Neural cell (in vitro differentiated cells): ENCODE measurements at regions not wholly inside any gene's neighbourhood (a gene's known extent, or its start where the extent isn't known, plus 50 kb on each side); places are given as distances from the start of the nearest gene placed in this dataset.

Experiments used
- H2AFZ ChIP-seq: fragments of 200-600, 300-800 bp; sonication (generic), shearing (Covaris generic); 2 replicates; pipeline ENCODE4 v1.6.0; 2014; ENCODE audit warnings: low read depth, mild to moderate bottlenecking, antibody characterized with exemption, low read length, moderate library complexity
- H3F3A ChIP-seq: fragments of 200-600 bp; shearing (Covaris generic); 2 replicates; pipeline ENCODE4 v1.6.1; 2016; ENCODE audit warnings: mild to moderate bottlenecking, moderate library complexity, mixed read lengths, antibody characterized with exemption, low read length; ENCODE audit not compliant: insufficient read depth, poor library complexity, severe bottlenecking
- H3K27ac ChIP-seq: fragments of 200-600, 300-800 bp; sonication (generic), shearing (Covaris generic); 2 replicates; pipeline ENCODE4 v1.5.1; 2014; ENCODE audit warnings: mild to moderate bottlenecking, low read length, moderate library complexity
- H3K27me3 ChIP-seq: fragments of 300-800, 200-600 bp; sonication (generic), shearing (Covaris generic); 2 replicates; pipeline ENCODE4 v1.6.0; 2014; ENCODE audit warnings: mild to moderate bottlenecking, low read depth, low read length, moderate library complexity; ENCODE audit not compliant: insufficient read depth
- H3K36me3 ChIP-seq: fragments of 300-800, 200-600 bp; sonication (generic), shearing (Covaris generic); 2 replicates; pipeline ENCODE4 v1.5.1; 2014; ENCODE audit warnings: mild to moderate bottlenecking, antibody characterized with exemption, low read length, moderate library complexity; ENCODE audit not compliant: insufficient read depth
- H3K4me2 ChIP-seq: fragments of 300-800, 200-600 bp; sonication (generic), shearing (Covaris generic); 2 replicates; pipeline ENCODE4 v1.6.0; 2014; ENCODE audit warnings: mild to moderate bottlenecking, low read length
- H3K4me3 ChIP-seq: fragments of 300-800, 200-600 bp; sonication (generic), shearing (Covaris generic); 2 replicates; pipeline ENCODE4 v1.5.1; 2014; ENCODE audit warnings: mild to moderate bottlenecking, low read length, moderate library complexity
- H3K79me2 ChIP-seq: fragments of 200-600 bp; shearing (Covaris generic); replicated peaks from 2 replicates; pipeline ENCODE4 v1.6.0; 2014; ENCODE audit warnings: mild to moderate bottlenecking, low read length, moderate library complexity; ENCODE audit not compliant: insufficient read depth
- H3K9ac ChIP-seq: fragments of 300-800, 200-600 bp; sonication (generic), shearing (Covaris generic); 2 replicates; pipeline ENCODE4 v1.6.1; 2016; ENCODE audit warnings: mild to moderate bottlenecking, low read length, mixed read lengths
- H3K9me2 ChIP-seq: fragments of 200-600 bp; shearing (Covaris generic); 2 replicates; pipeline ENCODE4 v1.6.1; 2016; ENCODE audit warnings: mild to moderate bottlenecking, low read length, mixed read lengths; ENCODE audit not compliant: insufficient read depth
- H3K9me3 ChIP-seq: fragments of 200-600, 300-800 bp; sonication (generic), shearing (Covaris generic); 2 replicates; pipeline ENCODE4 v1.6.1; 2016; ENCODE audit warnings: mild to moderate bottlenecking, mixed run types, low read length, moderate library complexity, mixed read lengths
- H4K20me1 ChIP-seq: fragments of 200-600 bp; shearing (Covaris generic); 2 replicates; pipeline ENCODE4 v1.6.1; 2016; ENCODE audit warnings: mild to moderate bottlenecking, mixed run types; ENCODE audit not compliant: insufficient read depth
- EP300 ChIP-seq: fragments of 450-650 bp; conservative IDR thresholded peaks from 2 replicates; pipeline ENCODE4 v1.6.1; 2014; ENCODE audit warnings: antibody characterized with exemption, mild to moderate bottlenecking, moderate library complexity; ENCODE audit not compliant: poor library complexity, severe bottlenecking
- EZH2 ChIP-seq: fragments of 200-600, 300-800 bp; shearing (Covaris generic), sonication (generic); IDR thresholded peaks from 2 replicates; pipeline ENCODE4 v1.6.1; 2014; ENCODE audit warnings: antibody characterized with exemption, low read length, borderline replicate concordance, mild to moderate bottlenecking; ENCODE audit not compliant: insufficient read depth, poor library complexity, severe bottlenecking
- MXI1 ChIP-seq: fragments of 450-650 bp; conservative IDR thresholded peaks from 2 replicates; pipeline ENCODE4 v1.6.1; 2014; ENCODE audit warnings: antibody characterized with exemption, mild to moderate bottlenecking; ENCODE audit not compliant: poor library complexity, severe bottlenecking
- POLR2AphosphoS5 ChIP-seq: IDR thresholded peaks from 2 replicates; pipeline ENCODE4 v1.6.1; 2012
- RAD21 ChIP-seq: fragments of 450-650 bp; conservative IDR thresholded peaks from 2 replicates; pipeline ENCODE4 v1.6.1; 2014; ENCODE audit warnings: antibody characterized with exemption, mild to moderate bottlenecking, moderate library complexity
- SMC3 ChIP-seq: fragments of 450-650 bp; conservative IDR thresholded peaks from 2 replicates; pipeline ENCODE4 v1.6.1; 2014; ENCODE audit warnings: antibody characterized with exemption, mild to moderate bottlenecking, moderate library complexity; ENCODE audit not compliant: poor library complexity
- TAF1 ChIP-seq: IDR thresholded peaks from 2 replicates; pipeline ENCODE4 v1.6.1; 2012; ENCODE audit warnings: low read depth
- TF ChIP-seq, protein P1 (sequence below): fragments of 450-650 bp; IDR thresholded peaks from 2 replicates; pipeline ENCODE4 v1.5.1; 2014; ENCODE audit warnings: antibody characterized with exemption, mild to moderate bottlenecking, moderate library complexity; ENCODE audit not compliant: poor library complexity, severe bottlenecking
- TF ChIP-seq, protein P2 (sequence below): IDR thresholded peaks from 2 replicates; pipeline ENCODE4 v1.6.1; 2012; ENCODE audit warnings: borderline replicate concordance

DNA sequence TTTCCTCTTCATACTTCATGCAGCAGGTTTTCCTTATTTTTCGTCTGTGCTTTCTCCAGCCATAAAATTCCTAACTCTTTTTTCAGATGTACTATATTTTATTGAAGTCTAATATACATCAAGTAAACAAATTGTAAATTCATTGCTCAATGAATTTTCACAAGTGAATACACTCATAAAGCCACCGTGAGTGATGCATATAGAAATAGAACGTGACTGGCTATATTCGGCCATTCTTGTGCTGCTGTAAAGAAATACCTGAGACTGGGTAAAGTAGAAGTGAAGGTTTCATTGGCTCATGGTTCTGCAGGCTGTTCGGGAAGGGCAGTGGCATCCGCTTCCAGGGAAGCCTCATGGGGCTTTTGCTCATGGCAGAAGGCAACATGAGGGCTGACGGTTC is 868.4 kb upstream of the EEF2KMT start:
- H3K27ac ChIP-seq: no peak overlapping the region
- no peak overlapping the region for H3K9ac ChIP-seq
- H3K79me2 ChIP-seq: no peaks in the 10 kb centered on the region
- H3K4me3 ChIP-seq: no peak overlapping the region
- no peaks in the 10 kb centered on the region for H3K9me3 ChIP-seq
- no peaks in the 10 kb centered on the region for H3F3A ChIP-seq
- no peak overlapping the region for H2AFZ ChIP-seq
- no peak for TF ChIP-seq MXI1
- no peaks in the 10 kb centered on the region for H4K20me1 ChIP-seq
- H3K4me2 ChIP-seq: no peak overlapping the region
- H3K27me3 ChIP-seq: no peaks in the 10 kb centered on the region
- no peaks in the 10 kb centered on the region for H3K9me2 ChIP-seq
- no peaks in the 10 kb centered on the region for H3K36me3 ChIP-seq

DNA sequence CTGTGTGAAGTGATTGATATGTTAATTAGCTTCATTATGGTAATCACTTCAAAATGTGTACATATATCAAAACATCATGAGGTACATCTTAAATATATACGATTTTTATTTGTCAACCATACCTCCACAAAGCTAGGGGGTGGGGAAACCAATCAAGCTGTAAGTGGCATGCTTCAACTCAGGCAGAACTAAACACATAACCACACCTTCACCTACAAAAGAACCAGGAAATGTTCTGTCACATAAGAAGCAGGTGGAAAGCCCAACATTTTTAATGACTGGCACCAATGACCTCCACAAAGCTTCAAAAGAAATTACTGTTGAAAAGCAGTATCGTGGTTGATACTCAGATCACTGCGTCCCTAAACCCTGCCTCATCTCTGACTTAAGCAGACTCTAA is 867.7 kb upstream of the EEF2KMT start:
- H3K9ac ChIP-seq: no peak overlapping the region
- H3K9me3 ChIP-seq: no peaks in the 10 kb centered on the region
- no peak overlapping the region for H2AFZ ChIP-seq
- no peaks in the 10 kb centered on the region for H4K20me1 ChIP-seq
- no peaks in the 10 kb centered on the region for H3F3A ChIP-seq
- peak; percentile 36 for TF ChIP-seq POLR2AphosphoS5
- peak; percentile 64 for TF ChIP-seq EP300
- TF ChIP-seq SMC3: no peak
- no peak for TF ChIP-seq RAD21
- H3K4me3 ChIP-seq: no peak overlapping the region
- H3K79me2 ChIP-seq: no peaks in the 10 kb centered on the region
- H3K9me2 ChIP-seq: no peaks in the 10 kb centered on the region
- H3K36me3 ChIP-seq: no peaks in the 10 kb centered on the region
- no peak overlapping the region for H3K4me2 ChIP-seq
- no peaks in the 10 kb centered on the region for H3K27me3 ChIP-seq
- no peak overlapping the region for H3K27ac ChIP-seq

DNA sequence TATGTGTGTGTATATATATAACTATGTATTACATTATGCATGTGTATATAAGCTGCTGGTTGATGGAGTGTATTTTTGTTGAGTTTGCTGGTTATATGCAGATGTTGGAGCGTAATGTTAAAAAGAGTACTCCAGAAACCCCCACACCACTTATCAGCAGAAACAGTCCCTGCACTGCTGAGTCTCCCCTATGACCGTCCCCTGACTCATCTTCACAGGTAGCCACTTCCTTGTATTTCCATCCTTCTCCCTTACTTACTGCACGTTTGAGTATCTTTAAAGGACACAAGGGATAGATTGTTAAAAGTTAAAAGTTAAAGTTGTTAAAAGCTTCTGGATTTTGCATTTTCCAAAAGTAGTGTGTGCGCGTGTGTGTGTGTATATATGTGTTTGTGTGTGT is 853.9 kb upstream of the EEF2KMT start:
- H3K27ac ChIP-seq: no peak overlapping the region
- no peaks in the 10 kb centered on the region for H3K36me3 ChIP-seq
- H3K9me3 ChIP-seq: no peaks in the 10 kb centered on the region
- H3F3A ChIP-seq: no peaks in the 10 kb centered on the region
- no peak overlapping the region for H3K4me3 ChIP-seq
- no peaks in the 10 kb centered on the region for H4K20me1 ChIP-seq
- no peaks in the 10 kb centered on the region for H3K79me2 ChIP-seq
- H3K9ac ChIP-seq: no peak overlapping the region
- no peaks in the 10 kb centered on the region for H3K9me2 ChIP-seq
- no peak overlapping the region for H2AFZ ChIP-seq
- TF ChIP-seq TAF1: no peak
- TF ChIP-seq POLR2AphosphoS5: no peak
- TF ChIP-seq, protein P1, sequence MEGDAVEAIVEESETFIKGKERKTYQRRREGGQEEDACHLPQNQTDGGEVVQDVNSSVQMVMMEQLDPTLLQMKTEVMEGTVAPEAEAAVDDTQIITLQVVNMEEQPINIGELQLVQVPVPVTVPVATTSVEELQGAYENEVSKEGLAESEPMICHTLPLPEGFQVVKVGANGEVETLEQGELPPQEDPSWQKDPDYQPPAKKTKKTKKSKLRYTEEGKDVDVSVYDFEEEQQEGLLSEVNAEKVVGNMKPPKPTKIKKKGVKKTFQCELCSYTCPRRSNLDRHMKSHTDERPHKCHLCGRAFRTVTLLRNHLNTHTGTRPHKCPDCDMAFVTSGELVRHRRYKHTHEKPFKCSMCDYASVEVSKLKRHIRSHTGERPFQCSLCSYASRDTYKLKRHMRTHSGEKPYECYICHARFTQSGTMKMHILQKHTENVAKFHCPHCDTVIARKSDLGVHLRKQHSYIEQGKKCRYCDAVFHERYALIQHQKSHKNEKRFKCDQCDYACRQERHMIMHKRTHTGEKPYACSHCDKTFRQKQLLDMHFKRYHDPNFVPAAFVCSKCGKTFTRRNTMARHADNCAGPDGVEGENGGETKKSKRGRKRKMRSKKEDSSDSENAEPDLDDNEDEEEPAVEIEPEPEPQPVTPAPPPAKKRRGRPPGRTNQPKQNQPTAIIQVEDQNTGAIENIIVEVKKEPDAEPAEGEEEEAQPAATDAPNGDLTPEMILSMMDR: no peak
- TF ChIP-seq, protein P2, sequence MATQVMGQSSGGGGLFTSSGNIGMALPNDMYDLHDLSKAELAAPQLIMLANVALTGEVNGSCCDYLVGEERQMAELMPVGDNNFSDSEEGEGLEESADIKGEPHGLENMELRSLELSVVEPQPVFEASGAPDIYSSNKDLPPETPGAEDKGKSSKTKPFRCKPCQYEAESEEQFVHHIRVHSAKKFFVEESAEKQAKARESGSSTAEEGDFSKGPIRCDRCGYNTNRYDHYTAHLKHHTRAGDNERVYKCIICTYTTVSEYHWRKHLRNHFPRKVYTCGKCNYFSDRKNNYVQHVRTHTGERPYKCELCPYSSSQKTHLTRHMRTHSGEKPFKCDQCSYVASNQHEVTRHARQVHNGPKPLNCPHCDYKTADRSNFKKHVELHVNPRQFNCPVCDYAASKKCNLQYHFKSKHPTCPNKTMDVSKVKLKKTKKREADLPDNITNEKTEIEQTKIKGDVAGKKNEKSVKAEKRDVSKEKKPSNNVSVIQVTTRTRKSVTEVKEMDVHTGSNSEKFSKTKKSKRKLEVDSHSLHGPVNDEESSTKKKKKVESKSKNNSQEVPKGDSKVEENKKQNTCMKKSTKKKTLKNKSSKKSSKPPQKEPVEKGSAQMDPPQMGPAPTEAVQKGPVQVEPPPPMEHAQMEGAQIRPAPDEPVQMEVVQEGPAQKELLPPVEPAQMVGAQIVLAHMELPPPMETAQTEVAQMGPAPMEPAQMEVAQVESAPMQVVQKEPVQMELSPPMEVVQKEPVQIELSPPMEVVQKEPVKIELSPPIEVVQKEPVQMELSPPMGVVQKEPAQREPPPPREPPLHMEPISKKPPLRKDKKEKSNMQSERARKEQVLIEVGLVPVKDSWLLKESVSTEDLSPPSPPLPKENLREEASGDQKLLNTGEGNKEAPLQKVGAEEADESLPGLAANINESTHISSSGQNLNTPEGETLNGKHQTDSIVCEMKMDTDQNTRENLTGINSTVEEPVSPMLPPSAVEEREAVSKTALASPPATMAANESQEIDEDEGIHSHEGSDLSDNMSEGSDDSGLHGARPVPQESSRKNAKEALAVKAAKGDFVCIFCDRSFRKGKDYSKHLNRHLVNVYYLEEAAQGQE: no peak
- TF ChIP-seq EP300: no peak
- no peak for TF ChIP-seq MXI1
- no peak for TF ChIP-seq EZH2
- no peak for TF ChIP-seq SMC3
- TF ChIP-seq RAD21: no peak
- no peaks in the 10 kb centered on the region for H3K27me3 ChIP-seq
- H3K4me2 ChIP-seq: no peak overlapping the region
